ENCODE measurements at regions not wholly inside any gene's neighbourhood (a gene's known extent, or its start where the extent isn't known, plus 50 kb on each side); places are given as distances from the start of the nearest gene placed in this dataset.

GRCh38 chr3:160090653-160091052 is 102.0 kb downstream of the IL12A start:
- Histone ChIP-seq H3T11ph (ENCODE audit: low read length) (no peak overlapping the region), H3K79me1 (ENCODE audit: insufficient read depth, low read depth, low read length, poor library complexity, severe bottlenecking) (no peaks in the 10 kb centered on the region), H4K8ac (replicated peaks; ENCODE audit: insufficient read length, low read depth, low read length) (no peak overlapping the region), H3K4me1 (ENCODE audit: insufficient read depth, low read length) (no peaks in the 10 kb centered on the region), H4K91ac (ENCODE audit: insufficient read length, low read depth, low read length) (no peak overlapping the region), H3K9me3 (ENCODE audit: control insufficient read depth, low read depth, low read length) (no peaks in the 10 kb centered on the region), H2BK120ac (ENCODE audit: low read depth, low read length, poor library complexity, severe bottlenecking) (no peak overlapping the region), H2BK20ac (ENCODE audit: low read depth, low read length, poor library complexity, severe bottlenecking) (no peak overlapping the region), H2AFZ (ENCODE audit: low read length) (no peak overlapping the region), H3K79me2 (ENCODE audit: insufficient read depth, low read length) (no peaks in the 10 kb centered on the region), H3K23me2 (ENCODE audit: insufficient read length, low read depth, low read length, poor library complexity, severe bottlenecking) (no peaks in the 10 kb centered on the region), H3K4ac (ENCODE audit: low read depth, low read length) (no peak overlapping the region), H2AK5ac (ENCODE audit: insufficient read length, low read length) (no peak overlapping the region), H2BK15ac (ENCODE audit: low read depth, low read length) (no peak overlapping the region), H3K56ac (ENCODE audit: insufficient read length, low read depth, low read length) (no peak overlapping the region), H3K23ac (ENCODE audit: insufficient read length, low read depth, low read length) (no peak overlapping the region), H2BK5ac (ENCODE audit: insufficient read length, low read length) (no peak overlapping the region), H4K20me1 (ENCODE audit: control insufficient read depth, insufficient read depth, insufficient read length) (no peaks in the 10 kb centered on the region), H3K14ac (ENCODE audit: insufficient read depth, low read length) (no peak overlapping the region), H3K27me3 (ENCODE audit: insufficient read depth, low read length) (no peaks in the 10 kb centered on the region), H4K5ac (ENCODE audit: insufficient read length, low read depth, low read length) (no peak overlapping the region), H3K18ac (ENCODE audit: insufficient read length, low read depth, low read length) (no peak overlapping the region), H3K4me2 (ENCODE audit: insufficient read depth, insufficient read length, low read length) (no peak overlapping the region), H3K9ac (ENCODE audit: extremely low read depth, insufficient read length, low read length) (no peak overlapping the region), H3K27ac (ENCODE audit: insufficient read length, low read depth, low read length) (no peak overlapping the region), H2BK12ac (ENCODE audit: insufficient read length, low read depth, low read length) (no peak overlapping the region)
- Mint-ChIP-seq H3K4me3 (no peak overlapping the region), H3K27ac (no peak overlapping the region), H3K36me3 (ENCODE audit: insufficient read depth in 1 of 3, low read depth in 3 of 3) (no peaks in the 10 kb centered on the region), H3K27me3 (ENCODE audit: low read depth) (no peaks in the 10 kb centered on the region), H3K9me3 (no peaks in the 10 kb centered on the region; a peak in 1 of 5 replicates), H3K4me1 (no peaks in the 10 kb centered on the region)
- DNase-seq, result no peak
- no CpG with 5 or more reads among the region's 4 CpGs for WGBS (ENCODE audit: extremely low coverage, insufficient read length, low lambda C conversion rate)
- no peak for TF ChIP-seq CTCF (conservative IDR thresholded peaks at IDR 0.05)
